Heart left ventricle (tissue), 16 donors: ENCODE measurements at regions not wholly inside any gene's neighbourhood (a gene's known extent, or its start where the extent isn't known, plus 50 kb on each side); places are given as distances from the start of the nearest gene placed in this dataset.

Experiments used
- ATAC-seq, 4 donors: fragments of 200-7000 bp; cut with Tn5 transposase; one replicate each; pipeline ENCODE4 v1.9.1; 2020 to 2022; ENCODE audit warnings: moderate library complexity in 4 of 4, mild to moderate bottlenecking in 3 of 4, moderate number of reproducible peaks in 1 of 4
- DNase-seq, 5 donors: peaks; one replicate each; pipeline ENCODE4 v3.0.0-alpha.2; 2020
- H3K27ac ChIP-seq, 12 donors: fragments of 200-600 bp; sonication (generic) in 4 of 12; one replicate each; pipeline versions ENCODE4 v1.5.0 to v1.8.0; 2016 to 2022; ENCODE audit warnings: mild to moderate bottlenecking in 2 of 12
- H3K27me3 ChIP-seq, 9 donors: fragments of 200-600 bp; sonication (generic) in 2 of 9; one replicate each; pipeline versions ENCODE4 v1.5.1 to v1.8.0; 2016 to 2022; ENCODE audit warnings: mild to moderate bottlenecking in 3 of 9
- H3K36me3 ChIP-seq, 9 donors: fragments of 200-600 bp; sonication (generic) in 2 of 9; one replicate each; pipeline versions ENCODE4 v1.5.0 to v1.8.0; 2018 to 2022; ENCODE audit warnings: mild to moderate bottlenecking in 2 of 9
- H3K4me1 ChIP-seq, 12 donors: fragments of 200-600 bp; sonication (generic) in 4 of 12; one replicate each; pipeline versions ENCODE4 v1.5.0 to v1.8.0; 2016 to 2022; ENCODE audit warnings: mild to moderate bottlenecking in 3 of 12
- H3K4me3 ChIP-seq, 12 donors: fragments of 200-600 bp; sonication (generic) in 4 of 12; one replicate each; pipeline versions ENCODE4 v1.5.0 to v1.8.0; 2017 to 2022; ENCODE audit warnings: mild to moderate bottlenecking in 9 of 12, moderate library complexity in 4 of 12
- H3K9me3 ChIP-seq, 12 donors: fragments of 200-600 bp; sonication (generic) in 4 of 12; one replicate each; pipeline versions ENCODE4 v1.5.0 to v1.8.0; 2016 to 2022; ENCODE audit warnings: mild to moderate bottlenecking in 1 of 12
- POLR2A ChIP-seq, 2 donors: fragments of 450-650 bp; IDR thresholded peaks; one replicate each; pipeline ENCODE4 v1.6.1; 2017; ENCODE audit warnings: antibody characterized with exemption in 2 of 2, mild to moderate bottlenecking in 2 of 2, moderate library complexity in 2 of 2
- WGBS, 4 donors: extraction: QIAGEN DNeasy Blood & Tissue Kit in 2 of 4; methylation state at CpG; one replicate each; pipeline versions ENCODE4 v1.1.5 to v1.1.7; 2013 to 2018; 5-methylcytosine and 5-hydroxymethylcytosine counted together
- intact Hi-C, 10 donors: fragments of 100-400 bp; cut with DNase I; formaldehyde crosslinking; loops; one replicate each; pipeline versions ENCODE4 v1.11.1 to v1.14.2; 2022
- TF ChIP-seq, protein P1 (sequence below), 12 donors: fragments of 200-600 bp; sonication (generic) in 4 of 12; IDR thresholded peaks; one replicate each; pipeline versions ENCODE4 v1.5.0 to v1.8.0; 2018 to 2022; ENCODE audit warnings: antibody characterized with exemption in 12 of 12, mild to moderate bottlenecking in 5 of 12
- donor health status: ischemic (EF 13 %, LVEDD 7.1; RV severe dilation, severe dysfunction).
- donor health status: healthy with polysubstance abuse.
- donor health status: DM: no; HTN: yes; CAD: no.
- donor health status: DM: no; HTN: no; CAD: no.
- donor health status: ischemic (EF 25% LVEDD 6.9; RV normal size, moderate dysfunction).
- donor health status: ischemic (EF 25% LVEDD 5.7; RV mildly dilated, moderate dysfunction).
- donor health status: healthy.
- donor health status: DM: yes; HTN: yes; CAD: no.
- donor health status: ischemic (EF 35%, LVEDD 5.7; RV mildly dilated, moderate dysfunction).
- donor health status: nonischemic (EF 11% LVEDD 7.7; RV severe dilation, severe dysfunction).
- donor health status: DM: yes; HTN: yes; CAD: no.
- donor health status: PGD.
- donor health status: ischemic (EF 29% LVEDD 5.4; RV normal size, mild dysfunction).
- donor health status: nonischemic (EF 23%, LVEDD 6.1; RV moderate dilation, normal function).

DNA sequence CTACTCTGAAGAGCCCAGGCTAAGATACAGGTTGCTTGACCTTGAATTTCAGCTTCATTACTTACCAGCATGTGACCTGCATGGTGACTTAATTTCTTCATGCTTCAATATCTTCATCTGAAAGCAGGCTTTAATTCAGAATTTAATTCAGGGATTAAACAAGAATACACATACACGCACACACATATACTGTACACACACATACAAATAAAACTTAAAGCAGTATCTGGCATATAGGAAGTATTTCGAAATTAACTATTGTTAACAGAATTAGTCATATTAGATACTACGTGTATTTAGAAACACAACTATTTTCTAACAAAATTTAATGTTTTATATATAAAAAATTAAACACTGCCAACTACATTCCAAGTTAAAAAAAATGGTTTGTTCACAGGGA is 640.3 kb downstream of the SLC6A15 start:
- Histone ChIP-seq H3K9me3 (peaks cover 0 to 6% (median 0%) of the 10 kb centered on the region in 12 donors), H3K27ac (no peak overlapping the region), H3K27me3 (no peaks in the 10 kb centered on the region), H3K36me3 (no peaks in the 10 kb centered on the region), H3K4me1 (no peaks in the 10 kb centered on the region), H3K4me3 (no peak overlapping the region)
- TF ChIP-seq, protein P1, sequence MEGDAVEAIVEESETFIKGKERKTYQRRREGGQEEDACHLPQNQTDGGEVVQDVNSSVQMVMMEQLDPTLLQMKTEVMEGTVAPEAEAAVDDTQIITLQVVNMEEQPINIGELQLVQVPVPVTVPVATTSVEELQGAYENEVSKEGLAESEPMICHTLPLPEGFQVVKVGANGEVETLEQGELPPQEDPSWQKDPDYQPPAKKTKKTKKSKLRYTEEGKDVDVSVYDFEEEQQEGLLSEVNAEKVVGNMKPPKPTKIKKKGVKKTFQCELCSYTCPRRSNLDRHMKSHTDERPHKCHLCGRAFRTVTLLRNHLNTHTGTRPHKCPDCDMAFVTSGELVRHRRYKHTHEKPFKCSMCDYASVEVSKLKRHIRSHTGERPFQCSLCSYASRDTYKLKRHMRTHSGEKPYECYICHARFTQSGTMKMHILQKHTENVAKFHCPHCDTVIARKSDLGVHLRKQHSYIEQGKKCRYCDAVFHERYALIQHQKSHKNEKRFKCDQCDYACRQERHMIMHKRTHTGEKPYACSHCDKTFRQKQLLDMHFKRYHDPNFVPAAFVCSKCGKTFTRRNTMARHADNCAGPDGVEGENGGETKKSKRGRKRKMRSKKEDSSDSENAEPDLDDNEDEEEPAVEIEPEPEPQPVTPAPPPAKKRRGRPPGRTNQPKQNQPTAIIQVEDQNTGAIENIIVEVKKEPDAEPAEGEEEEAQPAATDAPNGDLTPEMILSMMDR (IDR thresholded peaks at IDR 0.05): no peak
- no peak for TF ChIP-seq POLR2A (IDR thresholded peaks at IDR 0.05)
- DNase-seq (no peak), ATAC-seq (no peak)
- 82 to 90% (median 84%) methylated on average over 3 of the region's 3 CpGs for WGBS, 4 donors
- intact Hi-C loops: no loop called here

GRCh38 chr12:84270470-84271140 is 642.0 kb downstream of the SLC6A15 start:
- H3K27me3 ChIP-seq: no peaks in the 10 kb centered on the region
- H3K4me3 ChIP-seq: no peak overlapping the region
- intact Hi-C loops: no loop called here
- WGBS, 4 donors: 54 to 60% (median 57%) methylated on average over 8 of the region's 8 CpGs
- TF ChIP-seq, protein P1 (IDR thresholded peaks at IDR 0.05): no peak
- no peak for TF ChIP-seq POLR2A (IDR thresholded peaks at IDR 0.05)
- no peaks in the 10 kb centered on the region for H3K36me3 ChIP-seq
- no peak for DNase-seq
- H3K27ac ChIP-seq: no peak overlapping the region
- peaks cover 0 to 6% (median 0%) of the 10 kb centered on the region in 12 donors for H3K9me3 ChIP-seq
- ATAC-seq: no peak
- no peaks in the 10 kb centered on the region for H3K4me1 ChIP-seq

GRCh38 chr12:84247931-84248330 is 664.7 kb downstream of the SLC6A15 start:
- Histone ChIP-seq H3K36me3 (no peaks in the 10 kb centered on the region), H3K27me3 (no peaks in the 10 kb centered on the region), H3K4me3 (no peak overlapping the region), H3K9me3 (no peaks in the 10 kb centered on the region), H3K27ac (no peak overlapping the region), H3K4me1 (no peaks in the 10 kb centered on the region)
- intact Hi-C loops: no loop called here
- ATAC-seq (no peak), DNase-seq (no peak)
- TF ChIP-seq, protein P1 (IDR thresholded peaks at IDR 0.05): no peak
- no peak for TF ChIP-seq POLR2A (IDR thresholded peaks at IDR 0.05)
- 66 to 80% (median 71%) methylated on average over 2 of the region's 2 CpGs for WGBS, 4 donors

GRCh38 chr12:84243686-84244085 is 668.9 kb downstream of the SLC6A15 start:
- no peak for DNase-seq
- no peaks in the 10 kb centered on the region for H3K36me3 ChIP-seq
- no peaks in the 10 kb centered on the region for H3K27me3 ChIP-seq
- ATAC-seq: no peak
- intact Hi-C loops: no loop called here
- no peak overlapping the region for H3K27ac ChIP-seq
- H3K9me3 ChIP-seq: no peaks in the 10 kb centered on the region
- WGBS, 4 donors: 55 to 69% (median 61%) methylated on average over 4 of the region's 4 CpGs
- no peaks in the 10 kb centered on the region for H3K4me1 ChIP-seq
- TF ChIP-seq, protein P1 (IDR thresholded peaks at IDR 0.05): no peak
- no peak for TF ChIP-seq POLR2A (IDR thresholded peaks at IDR 0.05)
- no peak overlapping the region for H3K4me3 ChIP-seq
